Cardiac fibroblast (primary cell): ENCODE measurements at regions not wholly inside any gene's neighbourhood (a gene's known extent, or its start where the extent isn't known, plus 50 kb on each side); places are given as distances from the start of the nearest gene placed in this dataset.

Experiments used
- DNase-seq, 2 donors: peaks; one replicate each; pipeline versions ENCODE4 v3.0.0 to v3.0.0-alpha.2; 2010; ENCODE audit warnings: low read depth in 2 of 2
- H3K4me3 ChIP-seq, 2 donors: replicated peaks in 1 of 2; 1 replicate in 1 of 2; 2 replicates in 1 of 2; pipeline ENCODE4 v1.5.1; 2011; ENCODE audit warnings: low read depth in 2 of 2, low read length in 2 of 2, mild to moderate bottlenecking in 2 of 2, moderate library complexity in 1 of 2
- TF ChIP-seq, protein P1 (sequence below): IDR thresholded peaks from one replicate; pipeline ENCODE4 v1.5.1; 2011; ENCODE audit warnings: low read depth, mild to moderate bottlenecking, low read length, inconsistent platforms

- H3K4me3 ChIP-seq: no peak overlapping the region
- TF ChIP-seq, protein P1, sequence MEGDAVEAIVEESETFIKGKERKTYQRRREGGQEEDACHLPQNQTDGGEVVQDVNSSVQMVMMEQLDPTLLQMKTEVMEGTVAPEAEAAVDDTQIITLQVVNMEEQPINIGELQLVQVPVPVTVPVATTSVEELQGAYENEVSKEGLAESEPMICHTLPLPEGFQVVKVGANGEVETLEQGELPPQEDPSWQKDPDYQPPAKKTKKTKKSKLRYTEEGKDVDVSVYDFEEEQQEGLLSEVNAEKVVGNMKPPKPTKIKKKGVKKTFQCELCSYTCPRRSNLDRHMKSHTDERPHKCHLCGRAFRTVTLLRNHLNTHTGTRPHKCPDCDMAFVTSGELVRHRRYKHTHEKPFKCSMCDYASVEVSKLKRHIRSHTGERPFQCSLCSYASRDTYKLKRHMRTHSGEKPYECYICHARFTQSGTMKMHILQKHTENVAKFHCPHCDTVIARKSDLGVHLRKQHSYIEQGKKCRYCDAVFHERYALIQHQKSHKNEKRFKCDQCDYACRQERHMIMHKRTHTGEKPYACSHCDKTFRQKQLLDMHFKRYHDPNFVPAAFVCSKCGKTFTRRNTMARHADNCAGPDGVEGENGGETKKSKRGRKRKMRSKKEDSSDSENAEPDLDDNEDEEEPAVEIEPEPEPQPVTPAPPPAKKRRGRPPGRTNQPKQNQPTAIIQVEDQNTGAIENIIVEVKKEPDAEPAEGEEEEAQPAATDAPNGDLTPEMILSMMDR: no peak
Observed at GRCh38 chr1:18011703-18012102, 95.9 kb upstream of the IGSF21 start.

DNA sequence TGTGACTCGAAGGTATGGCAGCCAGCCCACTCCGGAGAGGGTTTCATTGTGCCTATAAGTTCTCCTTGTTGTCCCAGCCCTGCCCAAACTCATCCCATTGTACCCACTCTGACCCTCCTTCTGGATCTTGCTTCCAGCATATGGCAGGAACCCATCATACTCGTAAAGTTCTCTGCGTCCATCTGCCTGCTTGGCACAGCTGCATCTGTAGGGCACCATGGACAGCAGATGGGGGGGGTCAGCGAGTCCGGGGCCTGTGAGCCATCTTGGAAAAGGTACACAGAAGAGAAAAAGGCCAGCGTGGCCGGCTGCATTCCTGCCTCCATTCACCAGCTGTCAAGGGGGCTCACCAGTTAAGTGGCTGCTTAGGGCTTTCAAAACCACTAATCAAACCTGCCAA, 94.9 kb upstream of the IGSF21 start:
- DNase-seq: no peak
- no peak overlapping the region for H3K4me3 ChIP-seq
- TF ChIP-seq, protein P1: no peak

More at GRCh38 chr1:18011703-18012102, 95.9 kb upstream of the IGSF21 start:
- no peak for DNase-seq

- TF ChIP-seq, protein P1: no peak
- no peak overlapping the region for H3K4me3 ChIP-seq
- no peak for DNase-seq
Observed at GRCh38 chr1:18013216-18013615, 94.4 kb upstream of the IGSF21 start.

DNA sequence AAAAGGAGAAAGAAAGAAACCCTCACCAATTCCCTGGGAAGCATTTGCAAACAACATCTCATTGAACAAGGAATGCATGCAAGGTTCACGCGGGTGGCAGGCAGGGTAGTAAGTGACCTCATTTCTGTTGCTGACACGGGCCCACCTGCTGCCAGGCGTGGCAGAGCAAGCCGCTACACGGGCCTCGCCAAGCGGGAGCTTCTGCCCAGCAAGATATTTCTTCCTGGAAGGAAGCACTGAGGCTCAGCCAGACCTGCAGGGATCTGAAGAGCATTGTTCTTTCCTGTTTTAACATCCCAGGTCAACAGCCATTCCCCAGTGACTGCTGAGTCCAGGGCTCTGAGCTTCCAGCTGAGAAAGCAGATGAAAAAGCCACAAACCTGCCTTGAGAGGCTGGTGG, 91.9 kb upstream of the IGSF21 start:
- TF ChIP-seq, protein P1: no peak
- no peak for DNase-seq
- no peak overlapping the region for H3K4me3 ChIP-seq

DNA sequence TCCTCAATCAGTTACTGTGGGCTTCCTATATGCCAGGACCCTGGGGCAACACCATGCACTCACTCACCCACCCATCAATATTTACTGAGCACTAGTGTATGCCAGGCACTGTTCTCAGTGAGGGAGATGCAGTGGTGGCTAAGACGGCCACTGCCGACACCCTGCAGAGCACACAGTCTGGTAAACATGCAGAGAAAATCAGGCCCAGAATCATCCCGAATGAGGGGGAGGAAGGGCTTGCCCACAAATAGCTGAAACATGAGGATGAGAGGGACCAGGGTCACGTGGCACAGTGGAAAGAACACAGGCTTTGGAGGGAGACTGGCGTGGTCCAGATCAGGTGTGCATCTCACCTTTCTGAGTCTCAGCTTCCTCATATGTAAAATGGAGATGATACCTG, 89.2 kb upstream of the IGSF21 start:
- H3K4me3 ChIP-seq: no peak overlapping the region
- no peak for DNase-seq
- TF ChIP-seq, protein P1: no peak

- DNase-seq: no peak
- H3K4me3 ChIP-seq: no peak overlapping the region
- TF ChIP-seq, protein P1: no peak
Observed at GRCh38 chr1:18020021-18020817, 87.4 kb upstream of the IGSF21 start.
